CD4-positive, CD25-positive, alpha-beta regulatory T cell (primary cell): ENCODE measurements at regions not wholly inside any gene's neighbourhood (a gene's known extent, or its start where the extent isn't known, plus 50 kb on each side); places are given as distances from the start of the nearest gene placed in this dataset.
"Not testable (repeated sequence)": the region's sequence is repeated elsewhere in the genome, so short reads cannot be mapped to it uniquely, and the experiment has no call there.

Experiments
- ATAC-seq, 2 donors: fragments of 150-1000 bp; cut with Tn5 transposase; one replicate each; pipeline ENCODE4 v1.10.0; 2021; ENCODE audit warnings: low read depth in 2 of 2, moderate number of reproducible peaks in 2 of 2, moderate library complexity in 1 of 2
- DNase-seq, 3 donors: peaks; one replicate each; pipeline versions ENCODE4 v3.0.0 to v3.0.0-alpha.2; 2012 to 2022; ENCODE audit warnings: mixed read lengths in 1 of 3
- H3K27ac ChIP-seq: one replicate; pipeline ENCODE4 v1.7.0; 2013; ENCODE audit warnings: mild to moderate bottlenecking, low read length; ENCODE audit not compliant: insufficient read depth, poor library complexity, severe bottlenecking
- H3K27me3 ChIP-seq: one replicate; pipeline ENCODE4 v1.7.0; 2013; ENCODE audit warnings: low read length; ENCODE audit not compliant: control insufficient read depth, insufficient read depth
- H3K36me3 ChIP-seq: one replicate; pipeline ENCODE4 v1.7.0; 2013; ENCODE audit warnings: mild to moderate bottlenecking, low read length, moderate library complexity; ENCODE audit not compliant: control insufficient read depth, insufficient read depth
- H3K4me1 ChIP-seq: 2 replicates; pipeline ENCODE4 v1.7.0; 2013; ENCODE audit warnings: mild to moderate bottlenecking, low read length; ENCODE audit not compliant: insufficient read depth, control insufficient read depth, poor library complexity, severe bottlenecking
- H3K4me3 ChIP-seq: one replicate; pipeline ENCODE4 v1.7.0; 2013; ENCODE audit warnings: low read depth, mild to moderate bottlenecking, low read length, moderate library complexity
- H3K9me3 ChIP-seq, 2 experiments: 1 replicate in 1 of 2; 2 replicates in 1 of 2; pipeline ENCODE4 v1.7.0; 2013; ENCODE audit warnings: low read length in 2 of 2, mild to moderate bottlenecking in 1 of 2, moderate library complexity in 1 of 2; ENCODE audit not compliant: control insufficient read depth in 2 of 2
- H3K27ac Mint-ChIP-seq, 3 donors: one replicate each; pipeline ENCODE4 v1.8.0; 2020 to 2022; ENCODE audit warnings: mild to moderate bottlenecking in 3 of 3, mixed read lengths in 3 of 3, moderate library complexity in 2 of 3
- H3K27me3 Mint-ChIP-seq: one replicate; pipeline ENCODE4 v1.8.0; 2022; ENCODE audit warnings: mild to moderate bottlenecking, mixed read lengths
- H3K36me3 Mint-ChIP-seq: one replicate; pipeline ENCODE4 v1.8.0; 2020; ENCODE audit warnings: mixed read lengths
- H3K4me1 Mint-ChIP-seq, 4 donors: one replicate each; pipeline ENCODE4 v1.8.0; 2020 to 2022; ENCODE audit warnings: mixed read lengths in 4 of 4, mild to moderate bottlenecking in 1 of 4
- H3K4me3 Mint-ChIP-seq, 4 donors: one replicate each; pipeline ENCODE4 v1.8.0; 2020 to 2022; ENCODE audit warnings: mild to moderate bottlenecking in 4 of 4, mixed read lengths in 4 of 4, moderate library complexity in 3 of 4
- H3K9me3 Mint-ChIP-seq, 7 donors: one replicate each; pipeline ENCODE4 v1.8.0; 2020 to 2022; ENCODE audit warnings: mixed read lengths in 7 of 7, mild to moderate bottlenecking in 3 of 7, moderate library complexity in 2 of 7

GRCh38 chr3:194064380-194065332 lies 71.3 kb upstream of the HES1 start:
- no peaks in the 10 kb centered on the region for H3K9me3 ChIP-seq
- DNase-seq (no peak), ATAC-seq (no peak)
- Mint-ChIP-seq H3K9me3 (peaks cover 0 to 5% (median 3%) of the 10 kb centered on the region in 7 donors), H3K27ac (no peak overlapping the region), H3K36me3 (no peaks in the 10 kb centered on the region), H3K4me1 (no peaks in the 10 kb centered on the region), H3K4me3 (no peak overlapping the region), H3K27me3 (no peaks in the 10 kb centered on the region)
- H3K27me3 ChIP-seq = no peaks in the 10 kb centered on the region
- H3K4me1 ChIP-seq = no peaks in the 10 kb centered on the region
- H3K27ac ChIP-seq = no peak overlapping the region
- no peaks in the 10 kb centered on the region for H3K36me3 ChIP-seq
- no peak overlapping the region for H3K4me3 ChIP-seq

GRCh38 chr3:194067327-194067726 lies 68.6 kb upstream of the HES1 start:
- H3K4me1 ChIP-seq, H3K27ac Mint-ChIP-seq, H3K9me3 ChIP-seq, DNase-seq, H3K4me3 ChIP-seq, H3K4me3 Mint-ChIP-seq, H3K27ac ChIP-seq, H3K36me3 Mint-ChIP-seq, H3K4me1 Mint-ChIP-seq, ATAC-seq, H3K27me3 Mint-ChIP-seq, H3K27me3 ChIP-seq, H3K9me3 Mint-ChIP-seq, H3K36me3 ChIP-seq: not testable (repeated sequence)

- no peaks in the 10 kb centered on the region for H3K36me3 Mint-ChIP-seq
- ATAC-seq = no peak
- peak overlapping the region in 1 of 4 donors; percentile 17 for H3K4me3 Mint-ChIP-seq
- Histone ChIP-seq H3K4me1 (peaks cover 10% of the 10 kb centered on the region), H3K9me3 (no peaks in the 10 kb centered on the region), H3K4me3 (no peak overlapping the region), H3K27me3 (peaks cover 3% of the 10 kb centered on the region), H3K27ac (no peak overlapping the region), H3K36me3 (no peaks in the 10 kb centered on the region)
- H3K9me3 Mint-ChIP-seq = peaks cover 0 to 5% (median 3%) of the 10 kb centered on the region in 7 donors
- H3K27me3 Mint-ChIP-seq = peaks cover 15% of the 10 kb centered on the region
- peaks cover 0 to 10% (median 1%) of the 10 kb centered on the region in 4 donors for H3K4me1 Mint-ChIP-seq
- DNase-seq = no peak
- no peak overlapping the region for H3K27ac Mint-ChIP-seq
Measured at GRCh38 chr3:194067949-194068362, 68.0 kb upstream of the HES1 start.

GRCh38 chr3:194069421-194070219 lies 66.3 kb upstream of the HES1 start:
- Histone ChIP-seq H3K27me3 (peaks cover 3% of the 10 kb centered on the region), H3K36me3 (no peaks in the 10 kb centered on the region), H3K27ac (no peak overlapping the region), H3K9me3 (no peaks in the 10 kb centered on the region), H3K4me3 (no peak overlapping the region), H3K4me1 (peaks cover 10% of the 10 kb centered on the region)
- Mint-ChIP-seq H3K36me3 (no peaks in the 10 kb centered on the region), H3K4me3 (peak overlapping the region; percentile 61 to 82 (median 78)), H3K4me1 (peaks cover 0 to 10% (median 1%) of the 10 kb centered on the region in 4 donors), H3K27me3 (peaks cover 22% of the 10 kb centered on the region), H3K27ac (peak overlapping the region in 1 of 3 donors; percentile 84), H3K9me3 (peaks cover 0 to 5% (median 3%) of the 10 kb centered on the region in 7 donors)
- ATAC-seq (no peak), DNase-seq (no peak)

GRCh38 chr3:194070220-194070633 lies 65.7 kb upstream of the HES1 start:
- DNase-seq (no peak), ATAC-seq (no peak)
- peaks cover 0 to 10% (median 1%) of the 10 kb centered on the region in 4 donors for H3K4me1 Mint-ChIP-seq
- H3K27me3 Mint-ChIP-seq = peaks cover 28% of the 10 kb centered on the region
- peaks cover 0 to 5% (median 3%) of the 10 kb centered on the region in 7 donors for H3K9me3 Mint-ChIP-seq
- Histone ChIP-seq H3K36me3 (no peaks in the 10 kb centered on the region), H3K9me3 (no peaks in the 10 kb centered on the region), H3K4me3 (no peak overlapping the region), H3K27me3 (peaks cover 3% of the 10 kb centered on the region), H3K4me1 (peaks cover 10% of the 10 kb centered on the region), H3K27ac (no peak overlapping the region)
- H3K36me3 Mint-ChIP-seq = no peaks in the 10 kb centered on the region
- peak overlapping the region; percentile 61 to 82 (median 78) for H3K4me3 Mint-ChIP-seq
- no peak overlapping the region for H3K27ac Mint-ChIP-seq

- peaks cover 10% of the 10 kb centered on the region for H3K4me1 ChIP-seq
- peak; percentile 29 to 68 (median 42) for DNase-seq
- no peak overlapping the region for H3K4me3 ChIP-seq
- H3K36me3 Mint-ChIP-seq = no peaks in the 10 kb centered on the region
- H3K27me3 ChIP-seq = peaks cover 3% of the 10 kb centered on the region
- peak overlapping the region; percentile 40 to 82 (median 63) for H3K4me3 Mint-ChIP-seq
- no peaks in the 10 kb centered on the region for H3K9me3 ChIP-seq
- H3K27ac ChIP-seq = no peak overlapping the region
- peaks cover 34% of the 10 kb centered on the region for H3K27me3 Mint-ChIP-seq
- ATAC-seq = peak; percentile 69
- no peaks in the 10 kb centered on the region for H3K36me3 ChIP-seq
- no peak overlapping the region for H3K27ac Mint-ChIP-seq
- peaks cover 0 to 10% (median 1%) of the 10 kb centered on the region in 4 donors for H3K4me1 Mint-ChIP-seq
- H3K9me3 Mint-ChIP-seq = peaks cover 0 to 5% (median 3%) of the 10 kb centered on the region in 7 donors
Measured at GRCh38 chr3:194070634-194071409, 65.1 kb upstream of the HES1 start.

- Mint-ChIP-seq H3K4me3 (peak overlapping the region in 2 of 4 donors; percentile 50 to 71), H3K36me3 (no peaks in the 10 kb centered on the region), H3K27ac (no peak overlapping the region), H3K27me3 (peaks cover 46% of the 10 kb centered on the region), H3K4me1 (peaks cover 0 to 10% (median 1%) of the 10 kb centered on the region in 4 donors), H3K9me3 (peaks cover 0 to 5% (median 3%) of the 10 kb centered on the region in 7 donors)
- no peaks in the 10 kb centered on the region for H3K9me3 ChIP-seq
- H3K4me3 ChIP-seq = no peak overlapping the region
- no peaks in the 10 kb centered on the region for H3K36me3 ChIP-seq
- DNase-seq (no peak), ATAC-seq (no peak)
- peaks cover 3% of the 10 kb centered on the region for H3K27me3 ChIP-seq
- H3K4me1 ChIP-seq = peaks cover 10% of the 10 kb centered on the region
- no peak overlapping the region for H3K27ac ChIP-seq
Measured at GRCh38 chr3:194072097-194072428, 63.9 kb upstream of the HES1 start.
